Stimulated activated CD8-positive, alpha-beta memory T cell treated with anti-CD3 and anti-CD28 coated beads, Interleukin-12 subunit alpha, Interleukin-12 subunit beta, amount 100 ng/mL, for 24 hours (primary cell): ENCODE measurements at regions not wholly inside any gene's neighbourhood (a gene's known extent, or its start where the extent isn't known, plus 50 kb on each side); places are given as distances from the start of the nearest gene placed in this dataset.
A peak's percentile ranks its signal among the peaks of the same experiment; 100 is the strongest.
"Not testable (repeated sequence)": the region's sequence is repeated elsewhere in the genome, so short reads cannot be mapped to it uniquely, and the experiment has no call there.

Source experiments
- DNase-seq: peaks from one replicate; pipeline ENCODE4 v3.0.0-alpha.2; 2020; ENCODE audit errors: extremely low read depth

DNA sequence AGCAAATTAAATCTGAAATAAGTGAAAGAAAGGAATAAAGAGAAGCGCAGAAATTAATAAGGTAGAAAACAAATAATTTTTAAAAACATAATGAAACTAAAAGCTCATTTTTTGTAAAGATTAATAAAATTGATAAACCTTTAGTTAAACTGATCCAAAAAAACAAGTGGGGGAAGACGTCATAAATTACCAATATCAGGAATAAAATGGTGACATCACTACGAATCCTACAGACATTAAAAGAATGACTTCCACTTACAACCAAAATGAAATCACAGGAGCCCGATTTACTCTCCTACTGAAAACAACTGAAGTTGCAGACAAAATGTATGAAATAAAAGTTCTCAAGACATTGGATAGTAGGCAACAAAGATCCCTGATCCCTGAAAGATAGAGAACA, 68.1 kb upstream of the IFFO2 start:
- no peak for DNase-seq

DNA sequence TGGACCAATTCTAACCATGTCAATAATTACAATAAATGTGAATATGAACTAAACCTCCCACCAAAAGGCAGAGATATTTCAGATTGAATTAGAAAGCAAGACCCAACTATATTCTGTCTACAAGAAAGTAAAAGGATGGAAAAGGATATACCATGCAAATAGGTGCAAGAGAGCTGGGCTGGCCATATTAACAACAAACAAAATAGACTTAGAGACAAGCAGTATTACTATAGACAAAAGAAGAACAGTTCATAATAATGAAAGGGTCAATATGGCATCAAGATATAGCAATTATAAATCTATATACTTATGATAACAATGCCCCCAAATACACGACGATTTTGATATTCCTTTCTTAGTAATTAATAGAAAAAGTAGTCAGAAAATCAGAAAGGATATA, 67.3 kb upstream of the IFFO2 start:
- DNase-seq, result no peak

DNA sequence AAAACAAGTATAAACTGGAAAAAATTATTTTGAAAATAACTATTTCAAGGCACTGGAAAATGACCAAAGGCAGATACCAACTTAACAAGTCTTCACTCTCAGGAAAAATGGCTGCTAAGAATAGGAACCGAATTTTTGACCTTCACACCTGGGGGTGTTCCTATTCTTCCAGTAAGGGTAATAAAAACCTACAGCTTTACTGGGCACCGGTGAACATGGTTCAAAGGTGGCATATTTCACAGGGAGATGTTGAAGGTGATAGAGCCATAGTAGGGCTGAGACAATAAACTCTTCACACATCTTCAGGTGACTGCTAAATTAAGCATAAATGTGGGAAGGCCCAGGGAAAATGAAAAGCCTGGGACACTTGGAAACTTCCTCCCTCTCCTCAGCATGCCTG, 65.4 kb upstream of the IFFO2 start:
- no peak for DNase-seq

DNA sequence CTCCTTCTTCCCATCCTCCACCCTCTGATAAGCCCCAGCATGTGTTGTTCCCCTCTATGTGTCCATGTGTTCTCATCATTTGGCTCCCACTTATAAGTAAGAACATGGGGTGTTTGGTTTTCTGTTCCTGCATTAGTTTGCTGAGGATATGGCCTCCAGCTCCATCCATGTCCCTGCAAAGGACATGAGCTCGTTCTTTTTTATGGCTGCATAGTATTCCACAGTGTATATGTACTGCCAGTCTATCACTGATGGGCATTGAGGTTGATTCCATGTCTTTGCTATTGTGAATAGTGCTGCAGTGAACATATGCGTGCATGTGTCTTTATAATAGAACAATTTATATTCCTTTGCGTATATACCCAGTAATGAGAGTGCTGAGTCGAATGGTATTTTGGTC, 62.8 kb upstream of the IFFO2 start:
- not testable (repeated sequence) for DNase-seq

DNA sequence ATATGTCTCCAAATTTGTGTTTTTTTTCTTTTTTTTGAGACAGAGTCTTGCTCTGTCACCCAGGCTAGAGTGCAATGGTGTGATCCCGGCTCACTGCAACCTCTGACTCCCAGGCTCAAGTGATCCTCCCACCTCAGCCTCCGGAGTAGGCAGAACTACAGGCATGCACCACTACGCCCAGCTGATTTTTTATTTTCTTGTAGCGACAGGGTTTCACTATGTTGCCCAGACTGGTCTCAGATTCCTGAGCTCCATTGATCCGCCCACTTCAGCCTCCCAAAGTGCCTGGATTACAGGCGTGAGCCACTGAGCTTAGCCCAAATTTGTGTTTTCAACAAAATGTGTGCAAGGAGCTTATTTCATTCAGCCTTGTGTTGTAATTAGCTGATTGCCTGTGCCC, 59.0 kb upstream of the IFFO2 start:
- no peak for DNase-seq

DNA sequence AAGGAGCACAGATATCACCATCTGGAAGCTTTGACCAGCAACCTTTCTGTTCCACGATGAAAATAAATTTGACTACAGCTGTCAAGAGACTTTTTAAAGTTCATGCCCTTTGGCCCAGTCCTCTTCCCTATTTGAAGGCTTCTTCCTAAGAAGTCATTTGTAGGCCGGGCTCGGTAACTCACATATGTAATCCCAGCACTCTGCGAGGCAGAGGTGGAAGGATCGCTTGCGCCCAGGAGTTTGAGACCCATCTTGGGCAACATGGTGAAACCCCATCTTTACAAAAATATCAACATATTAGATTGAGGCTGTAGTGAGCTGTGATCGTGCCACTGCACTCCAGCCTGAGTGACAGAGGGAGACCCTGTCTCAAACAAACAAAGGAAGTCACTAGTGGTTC, 58.3 kb upstream of the IFFO2 start:
- no peak for DNase-seq

DNA sequence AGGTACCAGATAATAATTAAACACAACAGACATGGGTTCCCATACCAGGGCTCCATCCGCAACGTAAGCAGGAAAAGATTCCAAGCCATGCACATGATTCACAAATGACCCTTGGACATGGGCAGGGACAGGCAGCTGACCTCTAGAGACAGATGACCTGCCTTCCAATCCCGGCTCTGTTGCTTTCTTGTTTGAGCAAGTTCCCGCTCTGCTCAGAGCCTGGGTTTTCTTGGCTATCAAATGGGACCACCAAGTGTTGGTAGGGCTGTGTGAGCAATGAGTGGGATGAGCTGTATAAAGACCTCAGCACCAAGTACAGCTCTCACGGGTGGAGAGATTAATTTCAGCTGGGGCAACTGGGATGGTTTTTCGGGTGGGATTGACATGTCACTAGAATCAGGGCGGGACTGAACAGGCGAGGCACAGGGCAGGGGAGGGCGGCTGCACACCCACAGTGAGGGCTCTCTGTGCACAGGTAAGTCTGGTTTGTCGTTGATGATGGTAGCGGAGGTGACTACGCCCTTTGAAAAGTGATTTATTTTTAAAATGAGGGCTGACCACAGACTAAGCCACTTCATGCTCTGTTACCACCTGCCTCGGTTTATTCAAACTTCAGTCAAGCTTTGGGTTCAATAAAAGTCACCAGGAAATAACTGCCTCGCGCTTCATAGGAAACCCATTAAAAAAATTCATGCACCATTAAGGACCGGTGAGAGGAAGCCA, 57.5 kb upstream of the IFFO2 start:
- DNase-seq, result no peak

DNA sequence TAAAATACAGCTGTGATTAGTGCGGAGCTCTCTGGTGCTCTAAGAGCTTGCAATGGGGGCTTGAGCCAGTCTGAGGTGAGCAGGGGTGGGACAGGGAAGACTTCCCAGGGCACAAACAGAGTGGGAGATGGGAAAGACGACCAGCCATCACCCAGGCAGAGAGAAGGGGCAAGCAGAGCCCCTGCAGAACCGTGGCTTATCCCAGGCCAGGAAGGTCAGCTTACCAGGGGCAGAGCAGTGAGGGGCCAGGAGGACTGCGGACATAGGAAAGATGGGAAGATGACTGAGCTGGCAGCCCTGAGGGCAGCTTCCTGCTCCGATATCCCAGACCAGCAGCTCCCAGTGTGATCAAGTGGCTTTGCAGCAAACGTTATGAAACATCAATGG, 55.4 kb upstream of the IFFO2 start:
- no peak for DNase-seq

DNA sequence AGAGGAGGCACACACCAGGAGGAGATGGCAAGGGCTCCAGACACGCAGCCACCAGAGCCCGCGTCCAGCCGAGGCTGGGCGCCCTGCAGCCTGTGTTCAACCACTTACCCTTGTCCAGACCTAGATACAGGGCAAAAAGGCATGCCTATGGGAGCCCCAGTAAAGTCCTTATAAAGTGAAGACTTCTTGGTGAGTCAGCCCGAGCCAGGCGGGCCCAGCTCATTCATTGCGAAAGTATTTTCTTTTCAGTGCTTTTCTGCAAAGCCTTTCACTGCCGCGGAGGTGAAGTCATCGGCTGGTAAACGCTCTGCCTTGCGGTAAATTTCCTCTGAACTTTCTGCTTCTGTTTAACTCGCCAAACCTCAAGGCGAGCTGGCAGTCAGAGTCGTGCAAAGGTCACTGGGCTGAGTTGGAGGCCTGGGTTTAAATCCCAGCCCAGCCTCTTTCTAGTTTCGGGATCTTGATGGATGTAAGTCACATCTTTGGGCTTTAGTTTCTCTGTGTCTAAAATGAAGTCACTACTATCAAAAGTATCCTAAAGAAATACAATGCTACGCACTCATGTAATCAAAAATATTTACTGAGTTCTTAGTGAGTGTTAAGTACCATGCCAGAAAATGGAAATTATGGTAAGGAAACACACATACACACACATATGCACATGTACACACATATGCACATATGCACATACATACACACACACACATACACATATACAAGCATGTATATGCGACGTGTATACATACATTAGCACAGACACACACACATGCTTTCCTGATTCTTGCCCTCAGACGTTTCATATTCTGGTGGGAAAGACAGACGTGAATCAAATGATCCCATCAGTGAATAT, 54.7 kb upstream of the IFFO2 start:
- peak; percentile 57 for DNase-seq

DNA sequence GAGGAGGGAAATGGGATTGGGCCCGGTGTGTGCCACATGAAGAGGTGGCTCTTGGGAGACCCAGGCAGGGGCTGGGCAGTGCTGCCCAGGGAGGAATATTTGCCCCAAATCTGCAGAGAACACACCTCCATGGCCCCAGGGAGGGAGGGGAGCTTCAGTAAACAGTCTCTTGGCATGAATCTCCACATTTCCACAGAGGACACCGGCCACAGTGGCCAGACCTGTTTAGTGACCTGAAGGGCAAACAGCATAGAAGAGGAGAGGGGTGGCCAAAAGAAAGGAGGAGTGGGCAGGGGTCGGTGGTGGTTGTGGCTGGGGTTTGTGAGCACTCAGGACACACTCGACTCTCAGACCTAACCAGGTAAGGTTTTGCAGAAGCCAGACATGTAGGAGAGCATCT, 54.0 kb upstream of the IFFO2 start:
- no peak for DNase-seq

DNA sequence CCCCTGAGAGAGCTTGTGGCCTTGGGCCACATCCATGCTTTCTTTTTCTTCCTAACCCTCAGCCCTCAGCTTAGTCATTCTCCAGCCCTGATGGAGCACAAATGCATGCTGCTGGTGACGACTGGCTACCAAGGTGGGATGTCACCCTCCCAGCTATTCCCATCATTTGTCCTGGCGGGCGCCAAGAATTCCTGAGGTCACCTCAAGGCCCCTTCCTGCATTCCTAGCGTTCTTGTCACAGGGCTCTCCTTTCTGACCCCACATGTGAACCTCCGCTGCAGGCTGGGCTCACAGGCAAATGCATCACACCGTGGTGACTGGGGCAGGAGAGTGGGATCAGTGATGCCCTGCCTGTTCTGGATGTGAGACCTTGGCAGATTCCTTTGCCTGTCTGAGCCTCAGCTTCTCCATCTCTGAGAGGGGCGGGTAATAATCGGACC, 53.4 kb upstream of the IFFO2 start:
- DNase-seq, result no peak

DNA sequence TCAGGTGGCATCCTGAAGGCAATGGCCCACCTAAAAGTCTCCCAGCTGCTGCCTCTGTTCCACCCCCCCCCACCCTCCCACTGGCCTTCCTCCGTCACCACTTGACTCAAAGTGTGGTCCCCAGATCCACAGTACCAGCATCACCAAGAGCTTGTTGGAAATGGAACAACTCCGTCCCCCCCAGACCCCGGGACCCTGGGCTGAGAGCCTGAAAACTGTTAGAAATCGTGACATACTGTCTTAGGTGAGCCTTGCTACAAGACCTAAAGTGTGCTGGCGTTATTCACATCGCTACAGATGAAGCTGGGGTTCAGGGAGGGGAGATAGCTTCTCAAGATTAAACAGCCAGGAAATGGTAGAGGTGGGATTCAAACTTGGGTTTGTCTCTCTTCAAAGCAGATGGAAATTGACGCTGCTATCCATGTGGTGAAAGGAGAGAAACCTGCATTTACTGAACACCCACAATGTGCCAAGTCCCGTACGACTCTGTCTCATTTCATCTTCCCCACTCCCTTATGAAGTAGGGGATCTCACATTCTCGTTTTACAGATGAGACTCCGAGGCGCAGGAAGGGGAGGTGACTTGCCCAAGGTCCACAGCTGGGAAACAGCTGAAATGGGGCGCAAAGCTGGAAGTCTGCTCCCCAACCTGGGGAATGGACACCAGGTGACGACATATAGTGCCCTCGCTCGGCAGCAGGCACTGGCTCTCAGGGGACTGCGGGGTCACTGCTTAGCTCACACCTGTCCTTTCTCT, 52.8 kb upstream of the IFFO2 start:
- DNase-seq, result no peak

DNA sequence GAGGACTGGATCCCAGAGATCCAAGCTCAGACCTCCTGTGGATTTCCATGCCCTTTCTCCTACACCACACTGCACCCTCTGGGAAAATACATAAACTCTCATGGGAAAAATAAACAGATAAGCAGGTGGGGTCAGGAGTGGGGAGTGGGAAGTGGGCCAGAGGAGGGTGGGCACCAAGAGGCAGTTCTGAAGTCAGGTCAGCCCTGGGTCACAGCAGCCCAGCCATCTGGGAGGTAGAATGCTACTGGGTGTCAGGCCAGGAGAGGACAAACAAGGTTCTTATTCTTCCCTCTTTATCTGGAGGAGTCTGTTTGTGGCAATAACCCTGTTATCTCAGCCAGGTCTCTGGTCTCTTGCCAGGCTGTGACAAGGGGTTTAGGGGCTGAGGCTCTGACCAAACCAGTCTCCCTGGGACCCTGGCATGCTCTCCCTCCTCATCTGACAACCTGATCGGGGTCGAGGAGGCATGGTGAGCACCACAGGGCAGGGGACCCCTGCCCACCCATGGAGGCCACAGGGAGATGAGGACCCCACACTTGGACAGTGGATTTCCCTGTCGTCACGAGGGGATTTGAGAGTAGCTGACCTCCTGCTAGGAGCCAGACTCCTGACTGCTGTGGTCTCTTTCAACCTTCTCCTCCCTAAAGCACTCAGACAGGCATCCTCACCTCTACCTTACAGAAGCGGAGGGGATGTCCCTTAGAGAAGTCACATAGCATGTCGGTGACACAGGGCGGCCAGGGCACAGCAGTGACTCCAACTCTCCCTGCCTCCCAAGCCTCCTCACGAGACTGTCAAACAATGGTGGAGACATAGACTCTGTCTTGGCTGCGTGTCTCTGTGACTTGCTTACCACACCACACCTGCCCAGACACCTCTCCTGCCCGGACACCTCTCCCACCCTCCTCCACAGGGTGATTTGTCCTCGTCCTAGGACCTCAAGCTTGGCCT, 51.3 kb upstream of the IFFO2 start:
- DNase-seq, result no peak

DNA sequence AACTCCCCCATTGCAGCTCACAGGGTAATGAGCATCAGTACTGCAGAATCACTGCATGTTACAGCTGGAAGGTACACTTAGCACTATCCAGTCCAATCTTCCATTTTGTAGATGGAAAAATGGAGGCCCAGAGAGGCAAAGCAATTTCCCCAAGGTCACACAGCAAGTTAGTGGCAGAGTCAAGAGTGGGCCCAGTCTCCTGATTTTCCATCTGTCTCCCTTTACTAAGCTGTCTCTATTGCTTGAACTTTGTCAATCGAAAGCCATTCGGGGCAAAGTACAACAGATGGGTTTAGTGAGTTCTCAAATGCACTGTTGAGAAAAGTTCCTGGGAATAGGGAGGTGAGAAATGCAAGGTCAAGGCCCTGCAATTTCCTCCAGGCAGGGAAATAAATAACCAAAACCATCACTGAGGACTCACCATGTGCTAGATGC, 50.4 kb upstream of the IFFO2 start:
- DNase-seq, result no peak
